GM18520 (cell line): ENCODE measurements at regions not wholly inside any gene's neighbourhood (a gene's known extent, or its start where the extent isn't known, plus 50 kb on each side); places are given as distances from the start of the nearest gene placed in this dataset.

Experiments used
- ATAC-seq: cut with Tn5 transposase; IDR thresholded peaks from one replicate; pipeline ENCODE4 v1.9.1; 2021; ENCODE audit not compliant: unreplicated experiment

- no peak for ATAC-seq
Measured at GRCh38 chr10:29858702-29859267, 200.6 kb downstream of the JCAD start.

GRCh38 chr10:29857843-29858701, 201.3 kb downstream of the JCAD start:
- no peak for ATAC-seq

GRCh38 chr10:29856295-29856694, 203.1 kb downstream of the JCAD start:
- no peak for ATAC-seq

- no peak for ATAC-seq
Measured at GRCh38 chr10:29853913-29854312, 205.5 kb downstream of the JCAD start.

GRCh38 chr10:29851241-29851640, 208.1 kb downstream of the JCAD start:
- ATAC-seq: no peak

- no peak for ATAC-seq
Measured at GRCh38 chr10:29850371-29850770, 209.0 kb downstream of the JCAD start.

GRCh38 chr10:29849886-29850285, 209.5 kb downstream of the JCAD start:
- ATAC-seq: no peak

- no peak for ATAC-seq
Measured at GRCh38 chr10:29849126-29849833, 210.1 kb downstream of the JCAD start.

GRCh38 chr10:29846881-29847280, 212.1 kb upstream of the SVIL start:
- ATAC-seq: no peak

- no peak for ATAC-seq
Measured at GRCh38 chr10:29845166-29845565, 210.4 kb upstream of the SVIL start.

GRCh38 chr10:29843143-29843542, 208.4 kb upstream of the SVIL start:
- no peak for ATAC-seq

GRCh38 chr10:29841724-29842649, 207.2 kb upstream of the SVIL start:
- no peak for ATAC-seq

GRCh38 chr10:29840516-29841276, 205.9 kb upstream of the SVIL start:
- no peak for ATAC-seq

GRCh38 chr10:29839826-29840515, 205.2 kb upstream of the SVIL start:
- no peak for ATAC-seq

GRCh38 chr10:29838539-29838938, 203.8 kb upstream of the SVIL start:
- no peak for ATAC-seq

GRCh38 chr10:29837586-29837985, 202.8 kb upstream of the SVIL start:
- ATAC-seq: no peak

- ATAC-seq: no peak
Measured at GRCh38 chr10:29836396-29836795, 201.6 kb upstream of the SVIL start.

- no peak for ATAC-seq
Measured at GRCh38 chr10:29835055-29835454, 200.3 kb upstream of the SVIL start.
